ENCODE measurements at regions not wholly inside any gene's neighbourhood (a gene's known extent, or its start where the extent isn't known, plus 50 kb on each side); places are given as distances from the start of the nearest gene placed in this dataset.

DNA sequence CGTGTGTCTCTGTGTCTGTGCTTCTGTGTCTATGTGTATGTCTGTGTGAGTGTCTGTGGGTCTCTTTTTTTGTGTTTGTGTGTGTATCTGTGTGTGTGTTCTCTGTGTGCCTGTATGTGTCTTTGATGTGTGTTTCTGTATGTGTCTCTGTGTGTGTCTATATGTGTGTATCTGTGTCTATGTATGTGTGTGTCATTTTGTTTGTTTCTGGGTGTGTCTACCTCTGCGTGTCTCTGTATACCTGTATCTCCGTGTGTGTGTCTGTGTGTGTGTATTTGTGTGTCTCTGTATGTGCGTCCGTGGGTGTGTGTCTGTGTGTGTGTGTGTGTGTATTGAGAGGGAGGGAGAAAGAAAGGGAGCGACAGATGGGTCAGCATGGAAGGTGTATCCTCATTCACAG, 106.3 kb upstream of the TRABD2B start:
- TF ChIP-seq, protein P1, sequence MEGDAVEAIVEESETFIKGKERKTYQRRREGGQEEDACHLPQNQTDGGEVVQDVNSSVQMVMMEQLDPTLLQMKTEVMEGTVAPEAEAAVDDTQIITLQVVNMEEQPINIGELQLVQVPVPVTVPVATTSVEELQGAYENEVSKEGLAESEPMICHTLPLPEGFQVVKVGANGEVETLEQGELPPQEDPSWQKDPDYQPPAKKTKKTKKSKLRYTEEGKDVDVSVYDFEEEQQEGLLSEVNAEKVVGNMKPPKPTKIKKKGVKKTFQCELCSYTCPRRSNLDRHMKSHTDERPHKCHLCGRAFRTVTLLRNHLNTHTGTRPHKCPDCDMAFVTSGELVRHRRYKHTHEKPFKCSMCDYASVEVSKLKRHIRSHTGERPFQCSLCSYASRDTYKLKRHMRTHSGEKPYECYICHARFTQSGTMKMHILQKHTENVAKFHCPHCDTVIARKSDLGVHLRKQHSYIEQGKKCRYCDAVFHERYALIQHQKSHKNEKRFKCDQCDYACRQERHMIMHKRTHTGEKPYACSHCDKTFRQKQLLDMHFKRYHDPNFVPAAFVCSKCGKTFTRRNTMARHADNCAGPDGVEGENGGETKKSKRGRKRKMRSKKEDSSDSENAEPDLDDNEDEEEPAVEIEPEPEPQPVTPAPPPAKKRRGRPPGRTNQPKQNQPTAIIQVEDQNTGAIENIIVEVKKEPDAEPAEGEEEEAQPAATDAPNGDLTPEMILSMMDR (IDR thresholded peaks at IDR 0.05; ENCODE audit: extremely low read depth, missing control alignments): no peak
- no peak for DNase-seq (ENCODE audit: low spot score)

DNA sequence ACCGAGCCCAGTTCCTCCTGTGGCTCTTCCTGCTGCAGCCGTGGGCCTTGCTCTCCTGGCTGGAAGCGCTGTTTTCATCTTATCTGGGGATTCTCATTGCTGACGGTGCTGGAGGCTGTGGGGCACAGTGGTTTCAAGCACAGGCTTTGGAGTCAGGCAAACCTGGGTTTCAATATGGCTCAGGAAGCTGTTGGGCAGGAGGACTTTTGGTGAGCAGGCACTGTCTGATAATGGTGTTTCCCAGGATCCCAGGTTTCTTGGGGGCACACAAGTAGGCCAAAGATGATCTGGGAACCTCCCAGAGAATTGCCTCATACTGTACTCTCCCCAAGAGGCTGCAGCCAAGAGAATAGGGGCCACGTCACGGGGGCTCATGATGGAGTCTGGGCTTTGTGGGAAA, 105.6 kb upstream of the TRABD2B start:
- TF ChIP-seq, protein P1 (IDR thresholded peaks at IDR 0.05; ENCODE audit: extremely low read depth, missing control alignments): no peak
- no peak for DNase-seq (ENCODE audit: low spot score)

DNA sequence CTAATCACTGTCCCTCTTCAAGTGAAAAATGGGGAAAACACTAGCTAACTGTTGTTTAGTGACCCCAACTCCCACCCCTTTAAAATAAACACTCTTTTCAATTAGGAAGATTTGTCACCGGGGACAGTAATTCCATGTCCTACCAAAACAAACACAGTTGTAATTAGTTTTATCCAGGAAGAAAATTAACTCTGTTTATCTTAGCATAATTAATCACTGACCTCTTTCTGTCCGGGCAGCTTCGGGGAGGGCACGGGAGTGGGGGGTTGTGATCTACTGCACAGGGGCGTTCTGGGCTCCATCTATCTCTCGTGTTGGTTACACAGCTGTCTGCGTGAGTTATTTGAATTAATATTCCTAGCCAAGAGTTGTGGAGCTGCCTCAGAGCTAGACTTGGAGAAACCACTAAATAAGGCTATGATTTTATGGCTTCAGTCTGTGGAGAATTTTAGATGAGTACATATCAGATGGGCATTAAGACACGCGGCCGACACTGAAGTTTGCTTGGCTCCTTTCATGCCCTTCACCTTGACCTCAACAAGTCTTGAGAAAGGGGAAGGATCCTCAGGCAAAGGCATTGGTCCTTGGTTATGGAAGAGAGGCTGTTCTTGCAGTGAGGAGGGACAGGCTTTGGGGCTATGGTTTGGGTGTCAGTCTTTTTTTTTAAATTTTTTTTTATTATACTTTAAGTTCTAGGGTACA, 102.0 kb upstream of the TRABD2B start:
- no peak for DNase-seq (ENCODE audit: low spot score)
- TF ChIP-seq, protein P1 (IDR thresholded peaks at IDR 0.05; ENCODE audit: extremely low read depth, missing control alignments): no peak

DNA sequence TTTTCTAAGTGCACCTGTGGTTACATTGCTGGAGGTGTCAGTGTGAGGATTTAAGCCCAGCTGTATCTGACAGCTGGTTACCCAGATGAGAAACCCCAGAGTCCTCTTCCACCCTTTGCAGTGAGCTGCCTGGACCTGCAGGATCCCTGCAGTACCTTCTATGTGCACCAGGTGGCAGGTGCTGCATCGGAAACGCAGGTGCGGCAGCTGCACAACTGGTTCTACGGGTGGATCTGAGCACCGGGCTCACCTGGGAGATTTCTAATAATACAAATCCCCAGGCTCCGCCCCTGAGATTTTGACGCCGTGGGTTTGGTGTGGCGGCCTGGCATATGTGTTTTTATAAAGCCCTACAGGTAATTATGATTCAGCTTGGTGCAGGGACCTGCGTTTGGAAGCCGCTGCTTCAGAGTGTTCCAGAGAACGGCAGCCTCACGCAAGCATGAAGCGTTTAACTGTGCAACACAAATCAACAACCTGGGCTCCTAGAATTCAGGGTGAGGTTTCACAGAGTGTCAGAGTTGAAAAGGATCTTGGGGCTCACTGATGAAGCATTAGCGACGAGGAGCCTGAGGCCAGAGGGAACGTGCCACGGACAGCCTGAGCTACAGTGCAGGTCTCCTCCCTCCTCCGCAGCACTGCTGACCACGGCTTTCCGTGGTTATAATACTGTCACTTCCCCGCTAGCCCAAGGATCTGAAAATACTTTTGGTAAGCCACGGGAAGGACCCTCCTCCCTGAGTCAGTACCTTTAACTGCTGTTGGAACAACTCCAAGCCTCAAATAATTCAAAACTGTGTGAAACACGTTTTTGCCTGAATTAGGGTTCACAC, 96.7 kb upstream of the TRABD2B start:
- peak; percentile 86 for DNase-seq (ENCODE audit: low spot score)
- TF ChIP-seq, protein P1 (IDR thresholded peaks at IDR 0.05; ENCODE audit: extremely low read depth, missing control alignments): peak; percentile 71

DNA sequence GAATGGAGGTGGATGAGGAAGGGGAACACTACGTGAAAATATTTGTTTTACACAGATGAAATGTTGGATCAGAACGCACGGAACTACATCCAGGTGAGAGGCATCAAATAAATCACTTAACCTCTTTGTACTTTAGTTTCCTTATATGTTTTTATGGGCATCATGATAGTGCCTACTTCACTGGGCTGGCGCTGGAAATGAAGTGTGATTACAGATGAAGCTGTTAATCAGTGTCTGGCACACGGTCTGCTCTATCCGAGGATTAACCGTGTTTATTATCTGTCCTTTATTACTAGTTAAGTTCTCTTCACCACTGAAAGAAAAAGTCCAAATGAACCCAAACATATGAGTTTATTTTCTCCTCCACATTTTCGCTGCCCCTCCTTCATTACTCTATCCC, 96.0 kb upstream of the TRABD2B start:
- no peak for DNase-seq (ENCODE audit: low spot score)
- TF ChIP-seq, protein P1 (IDR thresholded peaks at IDR 0.05; ENCODE audit: extremely low read depth, missing control alignments): no peak

DNA sequence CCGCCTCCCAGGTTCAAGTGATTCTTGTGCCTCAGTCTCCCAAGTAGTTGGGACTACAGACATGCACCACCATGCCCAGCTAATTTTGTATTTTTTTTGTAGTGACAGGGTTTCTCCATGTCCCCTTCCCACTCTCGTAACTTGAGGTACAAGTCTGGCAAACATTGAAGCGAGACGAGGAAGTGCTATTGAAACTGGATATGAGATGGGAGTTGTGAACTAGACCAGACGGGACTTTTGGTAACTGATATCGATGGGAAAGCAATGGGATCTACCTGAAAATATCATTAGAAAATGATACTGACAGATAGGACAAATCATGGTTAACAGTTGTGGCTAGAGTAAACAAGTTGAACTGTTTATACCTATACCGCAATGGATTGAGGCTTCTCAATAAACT, 95.2 kb upstream of the TRABD2B start:
- DNase-seq (ENCODE audit: low spot score): no peak
- TF ChIP-seq, protein P1 (IDR thresholded peaks at IDR 0.05; ENCODE audit: extremely low read depth, missing control alignments): no peak

DNA sequence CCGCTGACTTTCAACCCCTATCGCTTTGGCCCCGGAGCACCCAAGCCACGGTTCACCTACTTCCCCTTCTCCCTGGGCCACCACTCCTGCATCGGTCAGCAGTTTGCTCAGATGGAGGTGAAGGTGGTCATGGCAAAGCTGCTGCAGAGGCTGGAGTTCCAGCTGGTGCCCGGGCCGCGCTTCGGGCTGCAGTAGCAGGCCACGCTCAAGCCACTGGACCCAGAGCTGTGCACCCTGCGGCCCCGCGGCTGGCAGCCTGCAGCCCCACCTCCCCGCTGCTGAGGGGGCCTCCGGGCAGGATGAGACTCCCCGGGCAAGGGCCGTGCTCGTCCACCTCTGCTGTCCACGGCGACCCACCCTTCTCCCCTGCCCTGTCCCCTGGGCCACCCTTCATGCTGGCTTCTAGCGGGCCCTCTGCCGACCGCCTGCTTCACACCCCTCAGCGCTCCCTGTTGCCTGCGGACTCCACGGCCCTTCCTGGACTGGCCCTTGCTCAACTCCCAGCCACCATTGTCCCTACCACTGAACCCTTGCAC, 92.2 kb upstream of the TRABD2B start:
- TF ChIP-seq, protein P1 (IDR thresholded peaks at IDR 0.05; ENCODE audit: extremely low read depth, missing control alignments): no peak
- DNase-seq (ENCODE audit: low spot score): no peak
